HG03575 (cell line): ENCODE measurements at regions not wholly inside any gene's neighbourhood (a gene's known extent, or its start where the extent isn't known, plus 50 kb on each side); places are given as distances from the start of the nearest gene placed in this dataset.
"Not testable (repeated sequence)": the region's sequence is repeated elsewhere in the genome, so short reads cannot be mapped to it uniquely, and the experiment has no call there.

Experiments
- ATAC-seq: cut with Tn5 transposase; IDR thresholded peaks from one replicate; pipeline ENCODE4 v1.9.1; 2021; ENCODE audit not compliant: unreplicated experiment, insufficient number of reproducible peaks, low FRiP score; ENCODE audit errors: extremely low read depth

GRCh38 chr15:35933531-35933930 lies 387.6 kb upstream of the DPH6 start:
- no peak for ATAC-seq

- no peak for ATAC-seq
Observed at GRCh38 chr15:35934383-35935049, 388.6 kb upstream of the DPH6 start.

GRCh38 chr15:35936284-35936683 lies 390.3 kb upstream of the DPH6 start:
- no peak for ATAC-seq

DNA sequence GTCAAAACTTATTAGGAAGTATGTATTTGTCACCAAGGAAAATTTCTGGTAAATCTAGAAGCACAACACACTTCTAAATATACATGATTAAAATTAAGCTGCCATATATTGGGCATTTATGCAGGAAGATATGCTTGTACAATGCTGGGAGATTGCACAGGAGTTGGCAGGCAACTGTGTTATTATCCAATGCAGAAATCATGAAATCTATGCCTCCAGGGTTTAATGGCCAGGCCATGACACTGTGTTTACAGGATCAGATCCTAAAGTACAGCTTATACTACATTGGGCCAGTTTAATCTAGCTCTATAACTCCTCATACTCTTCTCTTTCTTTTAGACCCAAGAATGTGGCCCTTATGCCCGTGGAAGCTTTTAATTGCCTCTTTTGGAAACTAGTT lies 391.4 kb upstream of the DPH6 start:
- no peak for ATAC-seq

- ATAC-seq: no peak
Observed at GRCh38 chr15:35944945-35945585, 399.1 kb upstream of the DPH6 start.

DNA sequence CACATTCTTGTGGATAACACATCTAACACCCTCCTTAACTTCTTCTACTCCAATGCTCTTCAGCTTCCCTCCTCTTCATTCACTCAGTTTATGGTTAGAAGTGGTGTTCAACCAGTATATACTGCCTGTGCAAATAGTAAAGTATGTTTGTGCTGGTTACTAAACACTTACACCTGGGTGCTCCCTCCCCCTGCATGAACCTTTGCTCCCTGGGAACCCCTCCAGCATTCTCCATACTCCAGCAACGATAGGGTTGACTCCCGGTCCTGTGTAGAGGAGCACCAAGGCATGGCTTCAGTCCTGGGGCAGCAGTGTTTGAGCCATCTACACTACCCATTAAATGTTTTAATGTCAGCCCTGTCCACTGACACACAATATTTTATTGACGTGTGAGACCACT lies 407.5 kb upstream of the DPH6 start:
- ATAC-seq: no peak

DNA sequence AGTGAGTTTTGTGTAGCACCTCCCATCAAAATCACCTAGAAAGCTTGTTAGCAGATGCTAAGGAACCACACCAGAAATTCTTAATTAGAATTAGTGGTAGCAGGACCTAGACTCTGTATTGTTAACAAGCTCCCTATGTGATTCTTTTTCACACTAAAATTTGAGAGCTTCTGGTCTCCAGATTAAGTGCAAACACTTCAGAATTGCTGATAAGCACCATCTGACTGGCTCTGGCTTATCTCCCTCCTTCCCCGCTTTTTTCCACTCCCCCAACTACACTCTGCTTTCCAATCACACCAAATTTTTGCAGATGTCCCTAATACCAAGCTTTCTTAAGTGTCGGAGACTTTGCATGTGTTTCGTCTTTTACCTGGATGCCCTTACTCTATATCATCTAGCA lies 410.1 kb upstream of the DPH6 start:
- no peak for ATAC-seq

DNA sequence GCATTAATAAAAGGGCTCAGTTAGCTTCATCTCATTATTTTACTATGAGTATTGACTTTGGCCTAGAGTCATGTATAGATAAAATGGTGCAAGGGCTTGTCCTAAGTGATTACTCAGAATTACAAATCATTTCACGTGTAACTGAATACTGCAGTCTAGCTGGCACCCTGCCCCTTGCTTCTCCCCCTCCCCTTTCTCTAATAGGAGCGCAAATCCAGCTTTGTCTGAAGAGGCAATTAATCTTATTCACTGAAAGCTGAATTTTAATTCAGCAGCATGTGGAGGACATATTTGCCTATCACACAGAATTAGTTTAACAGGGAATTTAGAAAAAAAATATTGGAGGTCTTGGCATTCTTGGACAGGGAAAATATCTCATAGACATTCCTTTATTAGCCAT lies 412.1 kb upstream of the DPH6 start:
- no peak for ATAC-seq

GRCh38 chr15:35958975-35959374 lies 413.0 kb upstream of the DPH6 start:
- no peak for ATAC-seq

GRCh38 chr15:35963326-35963725 lies 417.4 kb upstream of the DPH6 start:
- no peak for ATAC-seq

- ATAC-seq: no peak
Observed at GRCh38 chr15:35966781-35967180, 420.8 kb upstream of the DPH6 start.

- ATAC-seq: not testable (repeated sequence)
Observed at GRCh38 chr15:35967968-35968367, 422.0 kb upstream of the DPH6 start.

DNA sequence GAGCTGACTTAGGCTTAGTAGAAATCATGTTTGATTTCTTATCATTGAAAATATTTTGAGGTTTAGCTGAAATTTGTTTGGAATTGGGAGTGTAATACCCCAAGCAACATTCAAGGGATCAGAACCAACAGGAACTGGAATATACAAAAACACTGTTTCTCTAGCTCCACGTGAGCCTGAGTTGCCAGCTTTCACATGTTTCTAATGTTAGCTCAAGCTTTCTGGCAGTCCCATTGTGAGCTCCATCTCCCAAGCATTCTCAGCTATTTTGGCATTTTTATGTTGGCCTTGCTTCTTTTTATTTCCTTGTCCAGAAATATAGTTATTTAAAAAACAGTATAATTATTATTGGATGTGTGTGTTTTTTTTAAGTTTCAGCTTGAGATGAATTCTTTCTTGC lies 427.1 kb upstream of the DPH6 start:
- no peak for ATAC-seq

DNA sequence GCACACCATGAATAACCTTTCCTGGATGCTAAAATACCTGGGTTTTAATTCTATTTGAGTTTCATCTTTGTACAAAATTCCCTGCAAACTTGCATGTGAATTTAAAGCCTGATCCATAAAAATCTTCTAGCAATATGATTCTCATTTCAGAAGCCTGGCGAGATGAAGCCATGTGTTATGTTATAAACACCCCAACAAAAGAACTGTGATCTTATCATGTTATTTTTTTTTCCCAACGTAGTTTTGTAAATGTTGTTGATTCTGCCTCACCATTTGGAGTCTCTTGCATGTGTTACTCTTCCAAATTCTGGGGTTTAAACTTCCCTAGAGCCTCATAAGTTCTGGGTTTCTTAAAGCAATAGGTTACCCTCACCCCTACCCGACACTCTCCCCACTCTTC lies 428.1 kb upstream of the DPH6 start:
- ATAC-seq: no peak

GRCh38 chr15:35975941-35976340 lies 430.0 kb upstream of the DPH6 start:
- ATAC-seq: no peak

DNA sequence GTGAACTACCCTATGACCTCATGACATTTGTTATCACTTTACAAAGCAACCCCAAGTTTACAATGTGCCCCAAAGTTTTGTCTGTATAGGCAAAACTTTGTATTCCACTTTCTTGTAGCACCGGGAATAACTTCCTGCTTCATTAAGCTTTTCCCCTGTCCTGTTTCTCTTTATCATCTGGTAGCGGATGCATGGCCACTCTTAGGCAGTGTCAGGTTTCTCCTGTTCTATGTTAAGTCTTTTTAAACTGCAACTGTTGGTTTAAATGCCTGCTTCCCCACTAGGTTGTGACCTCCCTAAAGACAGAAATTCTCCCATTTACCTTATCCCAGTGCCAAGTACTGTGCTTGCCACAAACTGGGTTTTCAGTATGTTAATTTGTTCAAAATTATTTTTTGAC lies 433.6 kb upstream of the DPH6 start:
- no peak for ATAC-seq

GRCh38 chr15:35980719-35981118 lies 434.8 kb upstream of the DPH6 start:
- no peak for ATAC-seq

- ATAC-seq: no peak
Observed at GRCh38 chr15:35986191-35986721, 440.3 kb upstream of the DPH6 start.

DNA sequence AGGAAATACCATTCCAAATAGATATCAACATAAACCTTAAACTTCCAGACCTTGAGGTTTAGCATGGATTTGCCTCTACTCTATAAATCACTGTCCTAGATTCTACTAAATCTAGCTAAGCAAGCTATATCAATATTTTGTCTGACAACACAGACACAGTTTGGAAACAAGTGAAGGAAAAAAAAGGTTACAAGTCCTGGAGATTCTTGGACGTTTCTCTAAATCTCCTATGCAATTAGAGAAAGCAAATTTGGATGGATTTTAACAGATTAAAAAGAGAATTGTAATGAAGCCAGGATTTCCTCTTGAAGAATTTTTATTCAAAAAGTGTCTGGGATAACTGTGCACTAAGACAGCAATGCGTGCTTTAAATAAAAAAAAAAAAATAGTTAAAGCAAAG lies 441.1 kb upstream of the DPH6 start:
- no peak for ATAC-seq

- no peak for ATAC-seq
Observed at GRCh38 chr15:35991386-35991785, 445.4 kb upstream of the DPH6 start.

DNA sequence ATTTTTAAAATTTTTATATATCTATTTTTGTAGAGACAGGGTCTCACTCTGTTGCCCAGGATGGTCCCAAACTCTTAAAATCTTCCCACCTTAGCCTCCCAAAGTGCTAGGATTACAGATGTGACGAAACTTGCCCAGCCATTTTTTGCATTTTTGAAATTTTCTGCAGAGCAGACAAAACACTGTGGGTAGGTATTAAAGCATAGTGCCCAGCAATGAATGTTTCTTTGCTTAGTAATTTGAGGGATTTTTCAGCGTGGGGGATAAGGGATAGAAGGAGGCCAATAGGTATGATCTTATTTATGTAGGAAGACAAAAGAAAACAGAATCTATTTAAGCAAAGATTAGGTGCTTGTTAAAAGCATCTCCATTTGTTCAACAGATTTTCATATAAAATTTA lies 446.8 kb upstream of the DPH6 start:
- ATAC-seq: no peak
